Activated CD8-positive, alpha-beta memory T cell treated with anti-CD3 and anti-CD28 coated beads, Interleukin-2, amount 50 U/mL, for 1 hour (primary cell): ENCODE measurements at regions not wholly inside any gene's neighbourhood (a gene's known extent, or its start where the extent isn't known, plus 50 kb on each side); places are given as distances from the start of the nearest gene placed in this dataset.

Experiments used
- DNase-seq: peaks from one replicate; pipeline ENCODE4 v3.0.0-alpha.2; 2020; ENCODE audit errors: extremely low read depth

DNA sequence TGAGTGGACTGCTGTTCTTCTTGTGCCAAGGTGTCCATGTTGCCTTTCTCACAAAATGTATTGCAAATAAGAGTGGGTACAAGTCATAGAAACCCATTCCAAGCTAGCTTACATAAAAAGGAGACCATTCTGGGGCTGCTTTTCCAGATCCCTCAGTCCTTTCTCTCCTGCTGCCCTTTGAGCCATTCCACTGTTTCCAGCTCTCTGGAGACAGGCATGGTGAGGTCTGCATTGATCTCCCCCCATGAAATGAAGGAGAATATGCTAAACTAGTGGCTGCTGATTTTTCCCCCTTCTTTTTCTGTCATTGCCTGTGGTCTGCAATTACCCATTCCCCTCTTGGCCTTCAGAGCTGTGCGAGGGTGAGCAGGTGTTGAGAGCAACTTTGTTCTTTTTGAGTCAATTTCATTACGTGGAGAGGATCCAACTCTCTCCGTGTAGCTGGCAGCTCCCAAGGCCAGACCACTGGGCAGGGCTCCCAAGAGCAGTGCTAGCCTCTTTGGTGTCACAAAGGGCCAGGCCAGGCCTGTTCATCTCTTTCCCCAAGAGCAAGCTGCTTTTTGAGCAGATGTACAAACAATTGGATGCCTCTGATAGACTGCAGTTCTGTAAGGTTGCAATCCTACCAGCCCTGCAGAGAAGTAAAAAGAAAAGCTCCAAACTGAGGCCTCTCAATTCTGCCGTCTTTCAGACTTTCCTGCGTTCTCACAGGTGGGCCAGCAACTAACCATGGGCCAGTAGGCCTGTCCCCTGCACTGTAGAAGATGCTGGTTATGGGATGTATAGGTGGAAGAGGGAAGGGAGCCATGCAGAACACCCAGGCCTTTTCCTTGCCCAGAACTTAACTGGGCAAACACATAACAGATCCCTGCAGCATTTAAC lies 96.1 kb upstream of the ARMC2 start:
- no peak for DNase-seq

DNA sequence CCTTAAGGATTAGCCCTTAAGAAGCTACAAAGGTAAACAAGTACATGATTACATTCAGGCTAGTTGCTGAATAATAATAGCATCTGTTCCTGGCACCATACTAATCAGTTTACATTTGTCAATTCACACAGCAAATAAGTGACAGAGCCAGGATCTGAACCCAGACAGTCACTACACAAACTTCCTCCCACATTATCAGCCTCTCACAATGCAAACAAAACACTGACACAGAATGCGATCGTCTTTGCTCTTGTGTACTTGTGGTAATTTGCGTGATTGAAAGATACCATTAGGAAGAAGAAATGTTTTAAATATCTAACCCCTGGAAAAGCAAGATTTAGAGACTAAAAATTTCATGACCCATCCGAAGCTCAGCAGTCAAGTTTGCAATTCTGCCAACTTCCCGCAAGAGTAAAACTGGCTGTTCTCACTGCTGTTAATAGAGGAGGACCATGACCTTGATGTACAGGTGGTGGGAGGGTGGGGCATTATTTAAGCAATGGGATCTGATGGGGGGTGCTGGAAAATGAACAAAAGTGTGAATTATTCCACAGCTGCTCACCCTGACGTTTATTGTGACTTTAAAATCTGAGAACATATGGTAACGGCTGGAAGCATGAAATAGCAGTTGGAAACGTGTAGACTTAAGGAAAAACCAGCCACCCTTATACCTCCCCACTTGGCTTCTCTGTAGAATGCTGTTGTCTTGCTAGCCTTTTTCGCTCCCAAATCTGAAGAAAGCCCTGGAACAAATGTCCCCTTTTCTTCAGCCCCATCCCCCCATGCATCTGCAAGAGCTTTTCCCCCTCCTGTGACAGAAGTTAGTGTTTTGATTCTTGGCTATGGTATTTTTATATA lies 95.3 kb upstream of the ARMC2 start:
- DNase-seq, result no peak

GRCh38 chr6:108755257-108756240 lies 92.7 kb upstream of the ARMC2 start:
- no peak for DNase-seq

GRCh38 chr6:108757357-108757756 lies 90.9 kb upstream of the ARMC2 start:
- DNase-seq, result no peak

DNA sequence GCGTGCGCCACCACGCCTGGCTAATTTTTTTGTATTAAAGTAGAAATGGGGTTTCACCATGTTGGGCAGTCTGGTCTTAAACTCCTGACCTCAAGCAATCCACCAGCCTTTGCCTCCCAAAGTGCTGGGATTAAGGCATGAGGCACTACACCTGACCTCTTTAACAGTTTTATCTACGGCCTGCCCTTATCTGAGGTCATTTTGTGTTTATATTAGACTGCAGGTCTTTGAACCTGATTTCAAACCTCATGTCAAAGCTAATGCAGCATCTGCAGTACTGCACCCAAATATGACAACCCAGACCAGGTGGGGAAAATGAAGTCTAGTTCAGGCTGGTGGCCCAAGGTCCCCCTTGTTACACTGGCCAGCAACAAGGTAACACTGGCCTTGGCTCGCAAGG lies 89.3 kb upstream of the ARMC2 start:
- DNase-seq, result no peak

- no peak for DNase-seq
Measured at GRCh38 chr6:108760126-108761050, 87.8 kb upstream of the ARMC2 start.

- no peak for DNase-seq
Measured at GRCh38 chr6:108762394-108762793, 85.8 kb upstream of the ARMC2 start.

- no peak for DNase-seq
Measured at GRCh38 chr6:108763931-108764579, 84.2 kb upstream of the ARMC2 start.

GRCh38 chr6:108764580-108764950 lies 83.7 kb upstream of the ARMC2 start:
- DNase-seq, result no peak

DNA sequence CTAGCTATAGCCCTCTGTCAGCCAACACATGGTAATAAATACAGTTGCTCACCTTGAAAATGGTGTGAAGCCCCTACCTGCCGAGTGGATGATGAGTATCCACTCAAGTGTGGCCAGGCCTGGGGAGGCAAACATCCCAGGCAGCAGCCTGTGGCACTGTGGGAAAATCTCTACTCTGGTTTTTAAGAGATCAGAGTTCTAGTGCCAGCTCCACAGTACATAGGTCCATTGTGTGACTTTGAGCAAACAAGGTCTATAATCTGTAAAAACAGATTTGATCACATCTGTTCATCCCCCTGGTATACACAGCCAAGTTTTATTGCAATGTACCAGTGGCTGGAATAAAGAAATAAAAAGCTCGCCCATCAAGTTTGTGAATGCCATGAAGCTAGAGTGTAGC lies 82.7 kb upstream of the ARMC2 start:
- DNase-seq, result no peak

DNA sequence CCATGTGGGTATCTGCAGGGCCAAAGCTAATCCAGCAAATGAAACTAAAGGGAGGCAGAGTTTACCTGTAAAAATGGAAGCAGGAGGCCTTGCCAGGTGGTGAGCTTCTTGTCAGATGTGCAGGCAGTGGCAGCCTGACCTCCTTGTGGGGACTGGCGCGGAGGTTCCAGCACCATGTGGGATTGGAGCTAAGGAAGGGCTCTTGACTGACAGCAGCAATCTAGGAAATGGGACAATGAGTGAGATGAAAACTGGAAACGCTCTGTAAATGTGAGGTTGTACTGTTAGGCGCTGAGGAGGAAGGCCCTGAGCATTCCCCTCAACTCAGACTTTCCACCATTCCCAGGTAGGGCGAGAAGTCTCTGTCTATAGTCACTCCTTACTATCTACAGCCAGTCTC lies 81.8 kb upstream of the ARMC2 start:
- no peak for DNase-seq

DNA sequence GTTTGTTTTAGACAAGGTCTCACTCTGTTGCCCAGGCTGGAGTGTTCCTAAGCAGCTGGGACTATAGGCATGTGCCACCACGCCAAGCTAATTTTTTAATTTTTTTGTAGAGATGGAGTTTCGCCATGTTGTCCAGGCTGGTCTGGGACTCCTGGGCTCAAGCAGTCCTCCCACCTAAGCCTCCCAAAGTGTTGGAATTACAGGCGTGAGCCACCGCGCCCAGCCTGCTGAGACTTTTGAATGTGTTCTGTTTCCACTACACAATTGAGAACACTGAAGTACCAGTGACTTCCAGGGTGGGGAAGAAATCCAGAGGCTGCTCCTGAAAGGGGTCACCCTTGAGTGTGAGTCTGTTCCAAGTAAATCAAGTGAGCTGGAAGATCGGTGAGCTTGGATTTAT lies 81.3 kb upstream of the ARMC2 start:
- no peak for DNase-seq

DNA sequence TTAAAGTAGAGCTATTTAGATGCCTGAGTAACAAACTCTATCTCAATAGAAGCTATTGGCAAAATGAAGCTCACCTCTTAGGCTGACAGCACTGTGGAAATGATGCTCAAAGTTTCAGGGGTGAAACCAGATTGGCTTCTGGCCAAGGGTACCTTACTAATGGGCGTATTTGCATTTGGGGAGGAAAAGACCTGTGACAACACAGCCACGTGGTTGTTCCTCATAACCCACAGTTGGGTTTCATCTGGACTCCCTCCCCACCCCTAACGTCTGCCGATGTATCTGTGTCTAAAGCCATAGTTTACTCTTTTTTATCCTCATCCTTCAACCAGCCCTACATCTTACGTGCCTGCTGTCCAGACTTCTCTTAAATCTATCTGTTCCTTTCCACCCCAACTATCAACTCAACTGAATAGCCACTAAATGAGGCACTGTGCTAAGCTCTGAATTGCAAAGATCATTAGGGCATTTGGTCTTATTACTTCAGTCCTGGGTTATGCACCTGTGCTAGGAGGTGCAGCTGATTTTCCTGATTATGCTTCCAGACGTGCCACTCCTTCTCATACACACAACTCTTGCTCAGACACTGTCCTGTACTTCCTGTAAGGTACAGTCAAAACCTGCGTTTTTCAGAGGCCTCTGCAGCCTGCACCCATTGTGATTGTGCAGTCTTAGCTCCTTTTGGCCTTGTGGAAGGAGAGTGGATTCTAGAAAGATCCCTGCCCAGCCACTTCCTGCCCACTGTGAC lies 80.6 kb upstream of the ARMC2 start:
- DNase-seq, result no peak

DNA sequence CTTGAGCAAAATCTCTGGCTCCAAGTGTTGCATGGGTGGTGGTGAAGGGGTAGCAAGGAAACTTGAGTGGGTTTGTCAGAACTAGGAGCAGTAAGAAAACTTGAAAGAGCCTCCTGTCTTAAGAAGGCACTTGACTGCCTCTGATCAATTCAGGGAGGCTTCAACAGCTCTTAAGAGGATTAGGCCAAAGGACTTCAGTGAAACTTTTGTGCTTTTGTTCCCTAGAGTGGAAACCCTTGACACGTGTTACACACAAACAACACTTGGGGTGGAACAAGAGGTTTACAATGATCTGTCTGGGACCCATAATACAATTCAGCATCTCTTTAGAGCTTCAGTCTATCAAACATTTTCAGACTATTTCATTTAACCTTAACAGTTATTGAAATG lies 80.1 kb upstream of the ARMC2 start:
- DNase-seq, result no peak

DNA sequence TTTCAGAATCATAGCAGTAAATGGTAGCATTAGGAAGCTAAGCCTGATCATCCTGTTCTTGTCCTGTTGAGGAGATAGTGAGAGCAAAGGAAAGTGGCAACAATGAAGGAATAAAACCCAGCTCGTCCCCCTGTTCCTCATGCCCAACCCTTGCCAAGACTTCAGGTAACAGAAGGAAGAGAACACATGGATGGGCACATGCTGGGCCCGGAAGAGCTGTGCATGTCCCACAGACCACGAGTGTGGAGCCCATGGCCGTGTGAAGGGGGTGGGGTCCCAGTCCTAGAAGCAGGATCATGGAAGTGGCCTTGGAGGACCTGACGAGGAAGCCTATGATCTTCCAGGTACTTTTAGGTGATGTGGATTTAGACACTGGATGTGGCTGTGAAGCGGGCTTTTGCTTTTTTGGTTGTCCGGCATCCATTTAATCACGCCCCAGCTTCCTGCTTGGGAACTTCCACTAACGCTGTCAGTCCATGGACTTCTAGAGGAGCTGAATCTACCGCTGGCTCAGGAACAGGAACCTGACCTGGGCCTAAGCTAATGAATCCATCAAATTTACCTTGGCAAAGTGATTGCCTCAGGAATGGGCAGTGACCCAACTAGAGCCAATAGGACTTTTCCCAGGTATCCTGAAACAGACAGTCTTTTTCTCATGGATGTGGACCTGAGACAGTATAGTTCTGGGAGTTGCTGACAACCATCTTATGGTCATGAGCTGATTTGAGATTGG lies 79.3 kb upstream of the ARMC2 start:
- DNase-seq, result no peak

DNA sequence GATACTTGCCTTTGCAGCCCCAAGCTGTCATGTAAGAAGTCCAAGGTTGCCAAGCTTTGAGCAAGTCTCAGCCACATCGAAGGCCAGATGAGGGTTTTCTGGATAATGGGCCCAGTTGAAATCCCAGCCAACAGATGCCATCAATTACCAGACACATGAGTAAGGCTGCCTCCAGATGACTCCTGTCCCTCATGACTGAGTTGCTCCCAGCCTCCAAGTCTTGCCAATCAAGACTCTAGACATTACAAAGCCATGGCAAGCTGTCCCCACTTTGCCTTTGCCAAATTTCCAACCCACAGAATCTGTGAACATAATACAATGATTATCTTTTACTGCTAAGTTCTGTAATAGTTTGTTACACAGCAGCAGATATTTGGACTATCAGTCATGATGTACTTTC lies 76.8 kb upstream of the ARMC2 start:
- no peak for DNase-seq

DNA sequence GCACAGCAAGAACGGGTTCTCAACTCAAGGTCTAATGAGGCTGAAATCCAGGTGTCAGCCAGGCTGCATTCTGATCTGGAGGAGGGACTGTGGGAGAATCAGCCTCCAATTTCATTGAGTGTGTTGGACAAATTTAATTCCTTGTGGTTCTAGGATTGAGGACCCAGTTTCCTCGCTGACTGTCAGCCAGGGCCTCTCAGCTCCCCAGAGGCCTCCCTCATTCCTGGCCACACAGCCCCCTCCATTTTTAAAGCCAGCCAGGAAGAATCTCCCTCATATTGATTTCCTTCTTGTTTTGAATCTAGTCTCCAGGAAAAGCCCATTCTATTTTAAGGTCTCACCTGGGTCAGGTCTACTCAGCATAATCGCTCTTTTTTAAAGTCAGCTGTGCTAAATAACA lies 73.7 kb upstream of the ARMC2 start:
- no peak for DNase-seq

GRCh38 chr6:108777536-108777935 lies 70.7 kb upstream of the ARMC2 start:
- no peak for DNase-seq
